ENCODE measurements at regions not wholly inside any gene's neighbourhood (a gene's known extent, or its start where the extent isn't known, plus 50 kb on each side); places are given as distances from the start of the nearest gene placed in this dataset.
A peak's percentile ranks its signal among the peaks of the same experiment; 100 is the strongest.

- no peak for TF ChIP-seq CTCF (IDR thresholded peaks at IDR 0.05; ENCODE audit: low read depth, low read length)
- DNase-seq = no peak
Measured at GRCh38 chr5:26193626-26194025, 844.8 kb downstream of the CDH9 start.

GRCh38 chr5:26192486-26192885, 845.9 kb downstream of the CDH9 start:
- no peak overlapping the region for H3K27ac ChIP-seq
- no peaks in the 10 kb centered on the region for H3K27me3 ChIP-seq (ENCODE audit: insufficient read depth, low read depth, severe bottlenecking)
- no peaks in the 10 kb centered on the region for H3K36me3 ChIP-seq
- DNase-seq = no peak
- TF ChIP-seq CTCF (IDR thresholded peaks at IDR 0.05; ENCODE audit: low read depth, low read length) = no peak
- H3K4me3 ChIP-seq (ENCODE audit: low read depth, low read length) = no peak overlapping the region
- H3K9me3 ChIP-seq (ENCODE audit: severe bottlenecking) = no peaks in the 10 kb centered on the region

More at GRCh38 chr5:26193626-26194025, 844.8 kb downstream of the CDH9 start:
- no peaks in the 10 kb centered on the region for H3K9me3 ChIP-seq (ENCODE audit: severe bottlenecking)
- no peak overlapping the region for H3K27ac ChIP-seq
- no peaks in the 10 kb centered on the region for H3K36me3 ChIP-seq
- H3K27me3 ChIP-seq (ENCODE audit: insufficient read depth, low read depth, severe bottlenecking) = no peaks in the 10 kb centered on the region
- no peak overlapping the region for H3K4me3 ChIP-seq (ENCODE audit: low read depth, low read length)

- no peak for DNase-seq
- Histone ChIP-seq H3K27ac (no peak overlapping the region), H3K27me3 (ENCODE audit: insufficient read depth, low read depth, severe bottlenecking) (no peaks in the 10 kb centered on the region), H3K9me3 (ENCODE audit: severe bottlenecking) (peaks cover 4% of the 10 kb centered on the region), H3K4me3 (ENCODE audit: low read depth, low read length) (no peak overlapping the region), H3K36me3 (no peaks in the 10 kb centered on the region)
- no peak for TF ChIP-seq CTCF (IDR thresholded peaks at IDR 0.05; ENCODE audit: low read depth, low read length)
Measured at GRCh38 chr5:26181582-26181981, 856.8 kb downstream of the CDH9 start.

- no peak overlapping the region for H3K4me3 ChIP-seq (ENCODE audit: low read depth, low read length)
- TF ChIP-seq CTCF (IDR thresholded peaks at IDR 0.05; ENCODE audit: low read depth, low read length) = no peak
- no peaks in the 10 kb centered on the region for H3K36me3 ChIP-seq
- H3K9me3 ChIP-seq (ENCODE audit: severe bottlenecking) = no peaks in the 10 kb centered on the region
- H3K27ac ChIP-seq = no peak overlapping the region
- no peaks in the 10 kb centered on the region for H3K27me3 ChIP-seq (ENCODE audit: insufficient read depth, low read depth, severe bottlenecking)
- DNase-seq = peak; percentile 72
Measured at GRCh38 chr5:26148569-26149107, 889.7 kb downstream of the CDH9 start.

GRCh38 chr5:26143259-26143658, 895.1 kb downstream of the CDH9 start:
- no peaks in the 10 kb centered on the region for H3K27me3 ChIP-seq (ENCODE audit: insufficient read depth, low read depth, severe bottlenecking)
- H3K4me3 ChIP-seq (ENCODE audit: low read depth, low read length) = no peak overlapping the region
- no peak for DNase-seq
- no peaks in the 10 kb centered on the region for H3K9me3 ChIP-seq (ENCODE audit: severe bottlenecking)
- H3K27ac ChIP-seq = no peak overlapping the region
- H3K36me3 ChIP-seq = no peaks in the 10 kb centered on the region
- TF ChIP-seq CTCF (IDR thresholded peaks at IDR 0.05; ENCODE audit: low read depth, low read length) = no peak

- Histone ChIP-seq H3K9me3 (ENCODE audit: severe bottlenecking) (no peaks in the 10 kb centered on the region), H3K36me3 (no peaks in the 10 kb centered on the region), H3K27ac (no peak overlapping the region), H3K27me3 (ENCODE audit: insufficient read depth, low read depth, severe bottlenecking) (no peaks in the 10 kb centered on the region), H3K4me3 (ENCODE audit: low read depth, low read length) (no peak overlapping the region)
- no peak for DNase-seq
- TF ChIP-seq CTCF (IDR thresholded peaks at IDR 0.05; ENCODE audit: low read depth, low read length) = no peak
Measured at GRCh38 chr5:26121338-26121737, 917.0 kb downstream of the CDH9 start.
